Mesodermal cell (in vitro differentiated cells): ENCODE measurements at regions not wholly inside any gene's neighbourhood (a gene's known extent, or its start where the extent isn't known, plus 50 kb on each side); places are given as distances from the start of the nearest gene placed in this dataset.
"Not testable (repeated sequence)": the region's sequence is repeated elsewhere in the genome, so short reads cannot be mapped to it uniquely, and the experiment has no call there.

Experiments
- H3K27ac ChIP-seq: 2 replicates; pipeline ENCODE4 v1.7.0; 2013; ENCODE audit warnings: mild to moderate bottlenecking, low read depth, low read length, moderate library complexity; ENCODE audit not compliant: severe bottlenecking
- H3K36me3 ChIP-seq: 2 replicates; pipeline ENCODE4 v1.7.1; 2013; ENCODE audit warnings: mild to moderate bottlenecking, low read length, moderate library complexity; ENCODE audit not compliant: control insufficient read depth, insufficient read depth
- H3K4me1 ChIP-seq: one replicate; pipeline ENCODE4 v1.7.1; 2013; ENCODE audit warnings: mild to moderate bottlenecking, low read length; ENCODE audit not compliant: insufficient read depth, control insufficient read depth, poor library complexity, severe bottlenecking
- H3K4me3 ChIP-seq: 2 replicates; pipeline ENCODE4 v1.7.0; 2013; ENCODE audit warnings: low read length, control low read depth, mild to moderate bottlenecking; ENCODE audit not compliant: insufficient read depth, poor library complexity, severe bottlenecking; ENCODE audit errors: extremely low read depth
- H3K9me3 ChIP-seq: 2 replicates; pipeline ENCODE4 v1.7.1; 2013; ENCODE audit warnings: mild to moderate bottlenecking, low read length, moderate library complexity; ENCODE audit not compliant: control insufficient read depth
- WGBS, 2 experiments: methylation state at CpG; one replicate each; pipeline ENCODE4 v1.1.5; 2013; ENCODE audit warnings: missing lambda C conversion rate in 2 of 2; ENCODE audit not compliant: insufficient coverage in 2 of 2; 5-methylcytosine and 5-hydroxymethylcytosine counted together

GRCh38 chr9:90999425-91000397, 198.1 kb downstream of the SYK start:
- WGBS, 2 experiments = 92 to 96% methylated on average over 15 to 16 of the region's 16 CpGs
- no peaks in the 10 kb centered on the region for H3K36me3 ChIP-seq
- no peaks in the 10 kb centered on the region for H3K9me3 ChIP-seq
- H3K27ac ChIP-seq = no peak overlapping the region
- H3K4me1 ChIP-seq = no peaks in the 10 kb centered on the region
- H3K4me3 ChIP-seq = no peak overlapping the region

GRCh38 chr9:91001146-91001611, 199.6 kb downstream of the SYK start:
- H3K4me1 ChIP-seq = no peaks in the 10 kb centered on the region
- H3K4me3 ChIP-seq = no peak overlapping the region
- no peaks in the 10 kb centered on the region for H3K36me3 ChIP-seq
- no peaks in the 10 kb centered on the region for H3K9me3 ChIP-seq
- no peak overlapping the region for H3K27ac ChIP-seq
- 77 to 86% methylated on average over 1 of the region's 2 CpGs for WGBS, 2 experiments

GRCh38 chr9:91004484-91004883, 202.9 kb downstream of the SYK start:
- WGBS, 2 experiments = 97 to 100% methylated on average over 4 to 6 of the region's 6 CpGs
- Histone ChIP-seq H3K4me3 (no peak overlapping the region), H3K27ac (no peak overlapping the region), H3K36me3 (no peaks in the 10 kb centered on the region), H3K4me1 (no peaks in the 10 kb centered on the region), H3K9me3 (no peaks in the 10 kb centered on the region)

DNA sequence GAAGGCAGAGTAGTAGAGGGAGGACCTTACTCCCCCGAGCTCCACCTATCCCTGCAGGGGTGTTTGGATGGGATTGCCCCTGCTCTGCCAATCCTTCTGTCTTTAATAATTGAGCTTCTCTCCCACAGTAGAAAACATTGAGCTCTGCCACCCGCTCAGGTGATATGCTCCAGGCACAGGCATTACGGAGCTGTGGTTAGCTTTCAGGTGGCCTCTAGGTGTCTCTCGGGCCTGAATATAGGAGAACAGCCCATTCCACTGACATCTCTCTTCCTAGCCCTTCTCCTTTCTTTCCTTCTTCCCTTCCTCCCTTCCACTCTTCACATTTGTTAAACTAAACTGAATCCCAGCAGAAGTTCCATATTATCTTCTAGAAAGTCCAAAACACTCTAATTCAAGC, 203.4 kb downstream of the SYK start:
- H3K4me3 ChIP-seq = no peak overlapping the region
- no peaks in the 10 kb centered on the region for H3K9me3 ChIP-seq
- H3K36me3 ChIP-seq = no peaks in the 10 kb centered on the region
- no peaks in the 10 kb centered on the region for H3K4me1 ChIP-seq
- WGBS, 2 experiments = 86 to 87% methylated on average over 2 to 4 of the region's 4 CpGs
- H3K27ac ChIP-seq = no peak overlapping the region

DNA sequence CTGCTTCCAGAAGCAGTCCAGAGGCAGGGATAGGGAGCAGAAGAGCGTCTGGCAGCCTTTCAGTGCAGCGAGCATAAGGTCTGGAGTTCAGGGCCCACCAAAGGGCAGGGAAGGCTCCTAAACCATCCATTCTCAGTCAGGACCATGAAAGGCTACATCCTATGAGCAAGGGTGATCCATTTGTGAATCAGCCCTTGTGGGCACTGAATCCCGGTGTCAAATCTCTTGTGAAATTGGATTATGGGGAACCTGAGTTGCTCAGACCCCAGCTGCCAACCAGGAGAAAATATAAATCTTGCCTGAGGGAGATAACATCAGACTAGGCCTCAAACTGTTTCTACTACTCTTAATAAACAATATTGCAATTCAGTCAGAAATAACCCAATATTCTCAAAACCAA, 204.4 kb downstream of the SYK start:
- Histone ChIP-seq H3K36me3 (no peaks in the 10 kb centered on the region), H3K27ac (no peak overlapping the region), H3K9me3 (no peaks in the 10 kb centered on the region), H3K4me1 (no peaks in the 10 kb centered on the region), H3K4me3 (no peak overlapping the region)
- 73 to 96% methylated on average over 3 of the region's 3 CpGs for WGBS, 2 experiments

DNA sequence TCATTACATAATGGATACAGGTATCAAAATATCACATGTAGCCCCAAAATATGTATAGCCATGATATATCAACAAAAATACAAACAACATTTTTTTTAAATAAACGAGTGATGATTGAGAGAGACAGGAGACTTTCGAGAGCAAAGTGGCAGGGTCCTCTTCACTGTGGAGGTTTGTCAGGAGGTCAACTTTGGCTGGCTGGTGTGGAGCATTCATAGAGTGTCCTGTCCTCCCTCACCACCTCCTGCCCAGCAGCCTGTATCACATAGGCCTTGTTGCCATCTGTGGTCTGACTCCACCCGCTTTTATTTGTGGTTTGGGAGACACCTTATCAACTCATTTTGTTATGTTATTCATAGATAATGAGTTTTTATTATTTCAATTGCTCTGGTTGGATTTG, 206.9 kb downstream of the SYK start:
- no peaks in the 10 kb centered on the region for H3K4me1 ChIP-seq
- no peak overlapping the region for H3K27ac ChIP-seq
- no peak overlapping the region for H3K4me3 ChIP-seq
- H3K36me3 ChIP-seq = no peaks in the 10 kb centered on the region
- H3K9me3 ChIP-seq = peaks cover 9% of the 10 kb centered on the region
- 83% methylated on average over 1 of the region's 3 CpGs; no CpG with 5 or more reads in 1 of the 2 experiments for WGBS, 2 experiments

GRCh38 chr9:91011891-91012290, 210.3 kb downstream of the SYK start:
- H3K4me1 ChIP-seq = no peaks in the 10 kb centered on the region
- no CpG with 5 or more reads among the region's 3 CpGs for WGBS, 2 experiments
- H3K4me3 ChIP-seq = no peak overlapping the region
- H3K36me3 ChIP-seq = no peaks in the 10 kb centered on the region
- H3K9me3 ChIP-seq = peaks cover 9% of the 10 kb centered on the region
- no peak overlapping the region for H3K27ac ChIP-seq

DNA sequence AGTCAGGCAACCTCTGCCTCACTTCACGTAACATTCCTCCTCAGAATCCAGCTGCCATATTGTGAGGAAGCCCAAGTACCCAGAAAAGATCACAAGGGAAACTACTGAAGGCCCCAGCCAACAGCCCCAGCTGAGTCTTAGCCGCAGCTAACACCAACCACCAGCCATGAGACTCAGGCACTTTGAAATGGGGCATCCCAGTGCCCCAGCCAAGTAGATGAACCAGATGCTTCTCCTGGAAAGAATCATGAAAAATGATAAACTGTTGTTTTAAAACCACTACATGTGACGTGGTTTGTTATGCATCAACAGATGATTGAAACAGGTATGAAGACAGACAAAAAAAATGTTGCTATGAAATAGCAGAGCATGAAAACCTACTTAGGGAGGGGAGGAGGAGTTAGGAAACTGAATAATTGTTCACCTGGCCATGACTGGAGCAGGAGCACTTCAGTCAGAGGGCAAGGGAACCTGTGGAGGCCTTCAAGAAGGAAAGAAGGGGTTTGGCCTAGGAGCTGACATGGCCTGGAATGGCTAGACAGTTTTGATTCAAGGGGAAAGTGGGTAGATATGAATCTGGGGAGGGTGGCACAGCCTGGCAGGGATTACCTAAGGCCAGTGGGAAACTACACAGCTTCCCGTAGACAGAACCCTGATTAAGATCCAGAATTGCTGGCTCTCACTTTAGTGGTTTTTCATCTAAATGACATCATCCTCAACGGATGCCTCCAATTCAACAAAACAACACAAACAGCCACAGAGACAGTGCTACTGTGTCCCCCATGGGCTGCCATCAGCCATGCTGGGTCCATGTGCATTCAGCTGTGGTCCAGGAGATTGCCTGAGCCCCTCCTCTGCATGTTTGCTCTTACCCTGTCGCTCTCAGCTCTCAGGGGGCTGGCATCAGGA, 211.6 kb downstream of the SYK start:
- Histone ChIP-seq H3K4me1 (no peaks in the 10 kb centered on the region), H3K9me3 (peaks cover 9% of the 10 kb centered on the region), H3K36me3 (no peaks in the 10 kb centered on the region), H3K27ac (no peak overlapping the region), H3K4me3 (no peak overlapping the region)
- WGBS, 2 experiments = 87 to 94% methylated on average over 4 to 6 of the region's 6 CpGs

- WGBS, 2 experiments = 80 to 81% methylated on average over 5 of the region's 6 CpGs
- Histone ChIP-seq H3K9me3 (peaks cover 9% of the 10 kb centered on the region), H3K4me3 (no peak overlapping the region), H3K36me3 (no peaks in the 10 kb centered on the region), H3K4me1 (no peaks in the 10 kb centered on the region), H3K27ac (no peak overlapping the region)
Observed at GRCh38 chr9:91017245-91017644, 215.6 kb downstream of the SYK start.

DNA sequence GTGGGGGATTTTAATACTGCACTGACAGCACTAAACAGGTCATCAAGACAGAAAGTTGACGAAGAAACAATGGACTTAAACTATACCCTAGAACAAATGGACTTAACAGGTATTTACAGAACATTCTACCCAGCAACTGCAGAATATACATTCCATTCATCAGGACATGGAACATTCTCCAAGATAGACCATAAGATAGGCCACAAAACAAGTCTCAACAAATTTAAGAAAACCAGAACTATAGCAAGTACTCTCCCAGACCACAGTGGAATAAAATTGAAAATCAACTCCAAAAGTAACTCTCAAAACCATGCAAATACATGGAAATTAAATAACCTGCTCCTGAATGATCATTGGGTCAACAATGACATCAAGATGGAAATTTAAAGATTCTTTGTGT, 218.3 kb downstream of the SYK start:
- no CpG with 5 or more reads among the region's 1 CpG for WGBS, 2 experiments
- not testable (repeated sequence) for H3K9me3 ChIP-seq, H3K4me3 ChIP-seq, H3K36me3 ChIP-seq, H3K4me1 ChIP-seq, H3K27ac ChIP-seq
